GM23338 (cell line): ENCODE measurements at regions not wholly inside any gene's neighbourhood (a gene's known extent, or its start where the extent isn't known, plus 50 kb on each side); places are given as distances from the start of the nearest gene placed in this dataset.

Experiments
- CREB1 ChIP-seq: fragments of 250-450 bp; sonication (Bioruptor Pico); IDR thresholded peaks from 2 replicates; pipeline ENCODE4 v1.5.0; 2020; ENCODE audit warnings: low read depth, mild to moderate bottlenecking, moderate library complexity
- CTCF ChIP-seq, 2 experiments: fragments of 200-600 bp in 1 of 2; sonication (generic) in 1 of 2; conservative IDR thresholded peaks; 2 replicates each; pipeline versions ENCODE4 v1.5.1 to v1.6.1; 2016 to 2017; ENCODE audit warnings: antibody characterized with exemption in 2 of 2, low read depth in 2 of 2, mild to moderate bottlenecking in 2 of 2, moderate library complexity in 1 of 2
- EZH2 ChIP-seq: fragments of 200-600 bp; sonication (generic); IDR thresholded peaks from one replicate; pipeline ENCODE4 v1.8.0; 2017; ENCODE audit warnings: antibody characterized with exemption, mild to moderate bottlenecking, low read depth; ENCODE audit not compliant: unreplicated experiment
- EZH2phosphoT487 ChIP-seq: fragments of 200-600 bp; sonication (generic); IDR thresholded peaks from one replicate; pipeline ENCODE4 v1.8.1; 2018; ENCODE audit warnings: antibody characterized with exemption; ENCODE audit not compliant: unreplicated experiment
- JUNB ChIP-seq: IDR thresholded peaks from one replicate; pipeline ENCODE4 v1.6.1; 2016; ENCODE audit warnings: antibody characterized with exemption; ENCODE audit not compliant: unreplicated experiment
- NANOG ChIP-seq: IDR thresholded peaks from 2 replicates; pipeline ENCODE4 v1.6.1; 2016; ENCODE audit warnings: antibody characterized with exemption, borderline replicate concordance
- POLR2AphosphoS5 ChIP-seq: IDR thresholded peaks from 2 replicates; pipeline ENCODE4 v1.6.1; 2016; ENCODE audit warnings: antibody characterized with exemption, low read depth
- STAT1 ChIP-seq: IDR thresholded peaks from one replicate; pipeline ENCODE4 v1.6.1; 2016; ENCODE audit warnings: antibody characterized with exemption; ENCODE audit not compliant: unreplicated experiment
- ZNF114 ChIP-seq: fragments of 250-450 bp; sonication (Bioruptor Pico); IDR thresholded peaks from 2 replicates; pipeline ENCODE4 v1.5.0; 2020; ENCODE audit warnings: mild to moderate bottlenecking, moderate library complexity
- ZNF331 ChIP-seq: fragments of 250-450 bp; sonication (Bioruptor Pico); IDR thresholded peaks from 2 replicates; pipeline ENCODE4 v1.5.0; 2020; ENCODE audit warnings: low read depth, mild to moderate bottlenecking, moderate library complexity
- TF ChIP-seq, protein P1 (sequence below): IDR thresholded peaks from one replicate; pipeline ENCODE4 v1.6.1; 2018; ENCODE audit warnings: antibody characterized with exemption; ENCODE audit not compliant: unreplicated experiment
- TF ChIP-seq, protein P2 (sequence below): IDR thresholded peaks from 2 replicates; pipeline ENCODE4 v1.6.1; 2016; ENCODE audit warnings: antibody characterized with exemption
- TF ChIP-seq, protein P3 (sequence below): fragments of 250-450 bp; sonication (Bioruptor Pico); IDR thresholded peaks from 2 replicates; pipeline ENCODE4 v1.5.0; 2020; ENCODE audit warnings: mild to moderate bottlenecking, moderate library complexity

GRCh38 chr5:139744471-139745131 lies 51.0 kb upstream of the PSD2 start:
- TF ChIP-seq CTCF (conservative IDR thresholded peaks at IDR 0.05; ENCODE audit: low read depth in 2 of 2), result no peak
- TF ChIP-seq NANOG, result no peak
- TF ChIP-seq POLR2AphosphoS5, result no peak
- no peak for TF ChIP-seq EZH2
- TF ChIP-seq EZH2phosphoT487, result no peak
- TF ChIP-seq, protein P1, sequence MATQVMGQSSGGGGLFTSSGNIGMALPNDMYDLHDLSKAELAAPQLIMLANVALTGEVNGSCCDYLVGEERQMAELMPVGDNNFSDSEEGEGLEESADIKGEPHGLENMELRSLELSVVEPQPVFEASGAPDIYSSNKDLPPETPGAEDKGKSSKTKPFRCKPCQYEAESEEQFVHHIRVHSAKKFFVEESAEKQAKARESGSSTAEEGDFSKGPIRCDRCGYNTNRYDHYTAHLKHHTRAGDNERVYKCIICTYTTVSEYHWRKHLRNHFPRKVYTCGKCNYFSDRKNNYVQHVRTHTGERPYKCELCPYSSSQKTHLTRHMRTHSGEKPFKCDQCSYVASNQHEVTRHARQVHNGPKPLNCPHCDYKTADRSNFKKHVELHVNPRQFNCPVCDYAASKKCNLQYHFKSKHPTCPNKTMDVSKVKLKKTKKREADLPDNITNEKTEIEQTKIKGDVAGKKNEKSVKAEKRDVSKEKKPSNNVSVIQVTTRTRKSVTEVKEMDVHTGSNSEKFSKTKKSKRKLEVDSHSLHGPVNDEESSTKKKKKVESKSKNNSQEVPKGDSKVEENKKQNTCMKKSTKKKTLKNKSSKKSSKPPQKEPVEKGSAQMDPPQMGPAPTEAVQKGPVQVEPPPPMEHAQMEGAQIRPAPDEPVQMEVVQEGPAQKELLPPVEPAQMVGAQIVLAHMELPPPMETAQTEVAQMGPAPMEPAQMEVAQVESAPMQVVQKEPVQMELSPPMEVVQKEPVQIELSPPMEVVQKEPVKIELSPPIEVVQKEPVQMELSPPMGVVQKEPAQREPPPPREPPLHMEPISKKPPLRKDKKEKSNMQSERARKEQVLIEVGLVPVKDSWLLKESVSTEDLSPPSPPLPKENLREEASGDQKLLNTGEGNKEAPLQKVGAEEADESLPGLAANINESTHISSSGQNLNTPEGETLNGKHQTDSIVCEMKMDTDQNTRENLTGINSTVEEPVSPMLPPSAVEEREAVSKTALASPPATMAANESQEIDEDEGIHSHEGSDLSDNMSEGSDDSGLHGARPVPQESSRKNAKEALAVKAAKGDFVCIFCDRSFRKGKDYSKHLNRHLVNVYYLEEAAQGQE, result no peak
- TF ChIP-seq CREB1, result no peak
- TF ChIP-seq JUNB, result no peak
- no peak for TF ChIP-seq ZNF331 (CRISPR knock-in tag)
- TF ChIP-seq, protein P2, sequence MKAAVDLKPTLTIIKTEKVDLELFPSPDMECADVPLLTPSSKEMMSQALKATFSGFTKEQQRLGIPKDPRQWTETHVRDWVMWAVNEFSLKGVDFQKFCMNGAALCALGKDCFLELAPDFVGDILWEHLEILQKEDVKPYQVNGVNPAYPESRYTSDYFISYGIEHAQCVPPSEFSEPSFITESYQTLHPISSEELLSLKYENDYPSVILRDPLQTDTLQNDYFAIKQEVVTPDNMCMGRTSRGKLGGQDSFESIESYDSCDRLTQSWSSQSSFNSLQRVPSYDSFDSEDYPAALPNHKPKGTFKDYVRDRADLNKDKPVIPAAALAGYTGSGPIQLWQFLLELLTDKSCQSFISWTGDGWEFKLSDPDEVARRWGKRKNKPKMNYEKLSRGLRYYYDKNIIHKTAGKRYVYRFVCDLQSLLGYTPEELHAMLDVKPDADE, result no peak
- TF ChIP-seq STAT1, result no peak
- no peak for TF ChIP-seq ZNF114
- TF ChIP-seq, protein P3, sequence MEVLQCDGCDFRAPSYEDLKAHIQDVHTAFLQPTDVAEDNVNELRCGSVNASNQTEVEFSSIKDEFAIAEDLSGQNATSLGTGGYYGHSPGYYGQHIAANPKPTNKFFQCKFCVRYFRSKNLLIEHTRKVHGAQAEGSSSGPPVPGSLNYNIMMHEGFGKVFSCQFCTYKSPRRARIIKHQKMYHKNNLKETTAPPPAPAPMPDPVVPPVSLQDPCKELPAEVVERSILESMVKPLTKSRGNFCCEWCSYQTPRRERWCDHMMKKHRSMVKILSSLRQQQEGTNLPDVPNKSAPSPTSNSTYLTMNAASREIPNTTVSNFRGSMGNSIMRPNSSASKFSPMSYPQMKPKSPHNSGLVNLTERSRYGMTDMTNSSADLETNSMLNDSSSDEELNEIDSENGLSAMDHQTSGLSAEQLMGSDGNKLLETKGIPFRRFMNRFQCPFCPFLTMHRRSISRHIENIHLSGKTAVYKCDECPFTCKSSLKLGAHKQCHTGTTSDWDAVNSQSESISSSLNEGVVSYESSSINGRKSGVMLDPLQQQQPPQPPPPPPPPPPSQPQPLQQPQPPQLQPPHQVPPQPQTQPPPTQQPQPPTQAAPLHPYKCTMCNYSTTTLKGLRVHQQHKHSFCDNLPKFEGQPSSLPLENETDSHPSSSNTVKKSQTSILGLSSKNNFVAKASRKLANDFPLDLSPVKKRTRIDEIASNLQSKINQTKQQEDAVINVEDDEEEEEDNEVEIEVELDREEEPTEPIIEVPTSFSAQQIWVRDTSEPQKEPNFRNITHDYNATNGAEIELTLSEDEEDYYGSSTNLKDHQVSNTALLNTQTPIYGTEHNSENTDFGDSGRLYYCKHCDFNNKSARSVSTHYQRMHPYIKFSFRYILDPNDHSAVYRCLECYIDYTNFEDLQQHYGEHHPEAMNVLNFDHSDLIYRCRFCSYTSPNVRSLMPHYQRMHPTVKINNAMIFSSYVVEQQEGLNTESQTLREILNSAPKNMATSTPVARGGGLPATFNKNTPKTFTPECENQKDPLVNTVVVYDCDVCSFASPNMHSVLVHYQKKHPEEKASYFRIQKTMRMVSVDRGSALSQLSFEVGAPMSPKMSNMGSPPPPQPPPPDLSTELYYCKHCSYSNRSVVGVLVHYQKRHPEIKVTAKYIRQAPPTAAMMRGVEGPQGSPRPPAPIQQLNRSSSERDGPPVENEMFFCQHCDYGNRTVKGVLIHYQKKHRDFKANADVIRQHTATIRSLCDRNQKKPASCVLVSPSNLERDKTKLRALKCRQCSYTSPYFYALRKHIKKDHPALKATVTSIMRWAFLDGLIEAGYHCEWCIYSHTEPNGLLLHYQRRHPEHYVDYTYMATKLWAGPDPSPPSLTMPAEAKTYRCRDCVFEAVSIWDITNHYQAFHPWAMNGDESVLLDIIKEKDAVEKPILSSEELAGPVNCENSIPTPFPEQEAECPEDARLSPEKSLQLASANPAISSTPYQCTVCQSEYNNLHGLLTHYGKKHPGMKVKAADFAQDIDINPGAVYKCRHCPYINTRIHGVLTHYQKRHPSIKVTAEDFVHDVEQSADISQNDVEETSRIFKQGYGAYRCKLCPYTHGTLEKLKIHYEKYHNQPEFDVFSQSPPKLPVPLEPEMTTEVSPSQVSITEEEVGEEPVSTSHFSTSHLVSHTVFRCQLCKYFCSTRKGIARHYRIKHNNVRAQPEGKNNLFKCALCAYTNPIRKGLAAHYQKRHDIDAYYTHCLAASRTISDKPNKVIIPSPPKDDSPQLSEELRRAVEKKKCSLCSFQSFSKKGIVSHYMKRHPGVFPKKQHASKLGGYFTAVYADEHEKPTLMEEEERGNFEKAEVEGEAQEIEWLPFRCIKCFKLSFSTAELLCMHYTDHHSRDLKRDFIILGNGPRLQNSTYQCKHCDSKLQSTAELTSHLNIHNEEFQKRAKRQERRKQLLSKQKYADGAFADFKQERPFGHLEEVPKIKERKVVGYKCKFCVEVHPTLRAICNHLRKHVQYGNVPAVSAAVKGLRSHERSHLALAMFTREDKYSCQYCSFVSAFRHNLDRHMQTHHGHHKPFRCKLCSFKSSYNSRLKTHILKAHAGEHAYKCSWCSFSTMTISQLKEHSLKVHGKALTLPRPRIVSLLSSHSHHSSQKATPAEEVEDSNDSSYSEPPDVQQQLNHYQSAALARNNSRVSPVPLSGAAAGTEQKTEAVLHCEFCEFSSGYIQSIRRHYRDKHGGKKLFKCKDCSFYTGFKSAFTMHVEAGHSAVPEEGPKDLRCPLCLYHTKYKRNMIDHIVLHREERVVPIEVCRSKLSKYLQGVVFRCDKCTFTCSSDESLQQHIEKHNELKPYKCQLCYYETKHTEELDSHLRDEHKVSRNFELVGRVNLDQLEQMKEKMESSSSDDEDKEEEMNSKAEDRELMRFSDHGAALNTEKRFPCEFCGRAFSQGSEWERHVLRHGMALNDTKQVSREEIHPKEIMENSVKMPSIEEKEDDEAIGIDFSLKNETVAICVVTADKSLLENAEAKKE (CRISPR knock-in tag), result no peak
